Coronary artery (tissue), 2 donors: ENCODE measurements at regions not wholly inside any gene's neighbourhood (a gene's known extent, or its start where the extent isn't known, plus 50 kb on each side); places are given as distances from the start of the nearest gene placed in this dataset.

Experiments used
- DNase-seq: peaks from one replicate; pipeline ENCODE4 v3.0.0-alpha.2; 2017; ENCODE audit warnings: low spot score
- H3K27ac ChIP-seq, 2 donors: fragments of 200-600 bp; sonication (generic); one replicate each; pipeline ENCODE4 v1.5.1; 2016 to 2019
- H3K4me3 ChIP-seq: fragments of 200-600 bp; sonication (generic); 2 replicates; pipeline ENCODE4 v1.5.1; 2016; ENCODE audit warnings: mild to moderate bottlenecking, moderate library complexity
- CTCF ChIP-seq: fragments of 200-600 bp; sonication (generic); IDR thresholded peaks from one replicate; pipeline ENCODE4 v1.5.1; 2019; ENCODE audit warnings: antibody characterized with exemption

- Histone ChIP-seq H3K27ac (no peak overlapping the region), H3K4me3 (no peak overlapping the region)
- TF ChIP-seq CTCF = no peak
- peak; percentile 53 for DNase-seq
Measured at GRCh38 chr6:3608159-3608558, 143.4 kb downstream of the PXDC1 start.

GRCh38 chr6:3607599-3607998 lies 143.9 kb downstream of the PXDC1 start:
- Histone ChIP-seq H3K27ac (no peak overlapping the region), H3K4me3 (no peak overlapping the region)
- no peak for DNase-seq
- no peak for TF ChIP-seq CTCF

GRCh38 chr6:3607171-3607570 lies 144.3 kb downstream of the PXDC1 start:
- Histone ChIP-seq H3K27ac (no peak overlapping the region), H3K4me3 (no peak overlapping the region)
- no peak for DNase-seq
- TF ChIP-seq CTCF = no peak

GRCh38 chr6:3603340-3604130 lies 146.7 kb upstream of the SLC22A23 start:
- Histone ChIP-seq H3K27ac (no peak overlapping the region), H3K4me3 (no peak overlapping the region)
- no peak for TF ChIP-seq CTCF
- DNase-seq = peak; percentile 29

GRCh38 chr6:3601570-3601969 lies 144.7 kb upstream of the SLC22A23 start:
- H3K27ac ChIP-seq = no peak overlapping the region
- no peak overlapping the region for H3K4me3 ChIP-seq
- no peak for DNase-seq
- TF ChIP-seq CTCF = no peak

GRCh38 chr6:3597500-3598064 lies 140.7 kb upstream of the SLC22A23 start:
- no peak for TF ChIP-seq CTCF
- Histone ChIP-seq H3K4me3 (no peak overlapping the region), H3K27ac (no peak overlapping the region)
- no peak for DNase-seq

GRCh38 chr6:3596766-3597165 lies 139.9 kb upstream of the SLC22A23 start:
- no peak for TF ChIP-seq CTCF
- no peak overlapping the region for H3K27ac ChIP-seq
- H3K4me3 ChIP-seq = no peak overlapping the region
- DNase-seq = no peak
